IMR-90 (cell line): ENCODE measurements at regions not wholly inside any gene's neighbourhood (a gene's known extent, or its start where the extent isn't known, plus 50 kb on each side); places are given as distances from the start of the nearest gene placed in this dataset.

Source experiments
- ATAC-seq: fragments of 200-7000 bp; cut with Tn5 transposase; 2 replicates; pipeline ENCODE4 v1.9.1; 2020; ENCODE audit warnings: low read depth, mild to moderate bottlenecking, moderate library complexity
- BruUV-seq: library from RNA; stranded (reverse); fragments of 400-500 nt; replicated peaks from 2 replicates; lab custom pipeline; 2021; lab: Mats Ljungman, UMichigan
- CTCF ChIA-PET: fragments of 300-600 bp; formaldehyde crosslinking; extraction: SDS; loops from one replicate; lab custom pipeline; 2021; ENCODE audit warnings: antibody characterized with exemption; lab: Yijun Ruan, JAX
- POLR2A ChIA-PET: fragments of 300-600 bp; sonication (Branson Sonifier 250); formaldehyde crosslinking; loops from one replicate; lab custom pipeline; 2022; ENCODE audit warnings: antibody characterized with exemption; ENCODE audit not compliant: unreplicated experiment; lab: Charles Lee
- DNase-seq: peaks from one replicate; pipeline ENCODE4 v3.0.0; 2013
- H2AFZ ChIP-seq: replicated peaks from 2 replicates; pipeline ENCODE3; 2013; ENCODE audit warnings: low read length, mild to moderate bottlenecking; ENCODE audit not compliant: poor library complexity
- H2AK5ac ChIP-seq: 2 replicates; pipeline ENCODE4 v1.6.1; 2013; ENCODE audit warnings: low read depth, low read length, inconsistent platforms
- H2AK9ac ChIP-seq: replicated peaks from 2 replicates; pipeline ENCODE3; 2013; ENCODE audit warnings: mild to moderate bottlenecking, low read depth, low read length, moderate library complexity; ENCODE audit not compliant: poor library complexity
- H2BK120ac ChIP-seq: 2 replicates; pipeline ENCODE4 v1.6.1; 2013; ENCODE audit warnings: low read depth, low read length, inconsistent platforms
- H2BK15ac ChIP-seq: 3 replicates; pipeline ENCODE4 v1.6.1; 2013; ENCODE audit warnings: low read depth, low read length, inconsistent platforms
- H2BK20ac ChIP-seq: 2 replicates; pipeline ENCODE4 v1.6.1; 2013; ENCODE audit warnings: low read depth, mild to moderate bottlenecking, inconsistent platforms, low read length, moderate library complexity
- H2BK5ac ChIP-seq: 2 replicates; pipeline ENCODE4 v1.6.1; 2013; ENCODE audit warnings: mild to moderate bottlenecking, low read depth, low read length, inconsistent platforms; ENCODE audit not compliant: poor library complexity, severe bottlenecking
- H3K14ac ChIP-seq: replicated peaks from 2 replicates; pipeline ENCODE4 v1.6.1; 2013; ENCODE audit warnings: low read depth, low read length, inconsistent platforms
- H3K18ac ChIP-seq: 2 replicates; pipeline ENCODE4 v1.6.1; 2013; ENCODE audit warnings: low read depth, low read length, control low read depth
- H3K23ac ChIP-seq: 2 replicates; pipeline ENCODE4 v1.6.1; 2013; ENCODE audit warnings: low read depth, low read length, inconsistent platforms
- H3K27ac ChIP-seq: 2 replicates; pipeline ENCODE4 v1.5.1; 2013; ENCODE audit warnings: mild to moderate bottlenecking, control low read depth, low read length; ENCODE audit not compliant: insufficient read depth
- H3K27me3 ChIP-seq: 2 replicates; pipeline ENCODE4 v1.6.1; 2013; ENCODE audit warnings: low read length; ENCODE audit not compliant: control insufficient read depth, insufficient read depth
- H3K36me3 ChIP-seq: 2 replicates; pipeline ENCODE4 v1.6.1; 2013; ENCODE audit warnings: low read length, mixed read lengths; ENCODE audit not compliant: control insufficient read depth, insufficient read depth
- H3K4ac ChIP-seq: 2 replicates; pipeline ENCODE4 v1.6.1; 2013; ENCODE audit warnings: low read depth, low read length, inconsistent platforms
- H3K4me1 ChIP-seq: 2 replicates; pipeline ENCODE4 v1.6.1; 2013; ENCODE audit warnings: low read length, mixed read lengths; ENCODE audit not compliant: control insufficient read depth, insufficient read depth
- H3K4me2 ChIP-seq: 2 replicates; pipeline ENCODE4 v1.6.1; 2013; ENCODE audit warnings: low read depth, mild to moderate bottlenecking, control low read depth, low read length, moderate library complexity
- H3K4me3 ChIP-seq: 2 replicates; pipeline ENCODE4 v1.5.1; 2013; ENCODE audit warnings: low read depth, mild to moderate bottlenecking, control low read depth, low read length, moderate library complexity; ENCODE audit not compliant: insufficient read depth
- H3K56ac ChIP-seq: 2 replicates; pipeline ENCODE4 v1.6.1; 2013; ENCODE audit warnings: low read length, inconsistent platforms; ENCODE audit not compliant: insufficient read depth; ENCODE audit errors: extremely low read depth
- H3K79me1 ChIP-seq, 2 experiments: 2 replicates each; pipeline ENCODE4 v1.6.1; 2013; ENCODE audit warnings: low read length in 2 of 2, inconsistent platforms in 1 of 2, low read depth in 1 of 2
- H3K9ac ChIP-seq: 2 replicates; pipeline ENCODE4 v1.6.1; 2013; ENCODE audit warnings: low read depth, low read length, control low read depth
- H3K9me1 ChIP-seq: 2 replicates; pipeline ENCODE4 v1.6.1; 2013; ENCODE audit warnings: low read length, inconsistent platforms; ENCODE audit not compliant: insufficient read depth
- H3K9me3 ChIP-seq: 2 replicates; pipeline ENCODE4 v1.6.1; 2013; ENCODE audit warnings: low read length; ENCODE audit not compliant: control insufficient read depth, insufficient read depth
- H4K20me1 ChIP-seq: 2 replicates; pipeline ENCODE4 v1.6.1; 2013; ENCODE audit warnings: low read length, inconsistent platforms; ENCODE audit not compliant: insufficient read depth
- H4K5ac ChIP-seq: 2 replicates; pipeline ENCODE4 v1.6.1; 2013; ENCODE audit warnings: mild to moderate bottlenecking, low read depth, low read length, control low read depth
- H4K8ac ChIP-seq, 2 experiments: 2 replicates each; pipeline ENCODE4 v1.6.1; 2013; ENCODE audit warnings: low read depth in 2 of 2, low read length in 2 of 2, control low read depth in 1 of 2, inconsistent platforms in 1 of 2
- H4K91ac ChIP-seq: 2 replicates; pipeline ENCODE4 v1.6.1; 2013; ENCODE audit warnings: low read depth, low read length, inconsistent platforms; ENCODE audit not compliant: insufficient read depth
- FOS ChIP-seq: fragments of 150-350 bp; IDR thresholded peaks from 2 replicates; pipeline ENCODE4 v1.6.1; 2016; ENCODE audit warnings: low read depth, low read length
- RFX5 ChIP-seq: IDR thresholded peaks from 2 replicates; pipeline ENCODE4 v1.8.0; 2012; ENCODE audit warnings: low read depth, mild to moderate bottlenecking, low read length, moderate library complexity
- dilution Hi-C: fragments of 300-500 bp; cut with HindIII; formaldehyde crosslinking; loops from one replicate; pipeline ENCODE4 v1.14.3; 2018; ENCODE audit warnings: low sequenced_read_pairs; ENCODE audit not compliant: unreplicated experiment
- in situ Hi-C: fragments of 300-500 bp; cut with MboI; formaldehyde crosslinking; loops from 3 replicates; pipeline ENCODE4 v1.14.3; 2019; ENCODE audit warnings: low sequenced_read_pairs, inconsistent platforms, mixed read lengths
- intact Hi-C: fragments of 100-400 bp; cut with micrococcal nuclease; formaldehyde crosslinking; loops from 2 replicates; pipeline ENCODE4 v1.10.0; 2022

GRCh38 chr3:82410366-82410765 lies 648.9 kb upstream of the GBE1 start:
- TF ChIP-seq RFX5 (no peak), FOS (no peak)
- CTCF ChIA-PET: no interaction called here

More at GRCh38 chr3:82410366-82410765, 648.9 kb upstream of the GBE1 start:
- no peak overlapping the region for H3K27ac ChIP-seq
- no peak overlapping the region for H3K4me3 ChIP-seq
- no peak overlapping the region for H3K4me2 ChIP-seq
- no peak for ATAC-seq
- H2AK5ac ChIP-seq: no peak overlapping the region
- no peaks in the 10 kb centered on the region for H3K36me3 ChIP-seq
- no peak overlapping the region for H4K91ac ChIP-seq
- no peaks in the 10 kb centered on the region for H3K27me3 ChIP-seq
- no peak overlapping the region for H3K9ac ChIP-seq
- H3K4me1 ChIP-seq: no peaks in the 10 kb centered on the region
- no peak overlapping the region for H3K18ac ChIP-seq
- intact Hi-C loops: no loop called here
- no peak overlapping the region for H4K8ac ChIP-seq
- H2BK15ac ChIP-seq: no peak overlapping the region
- BruUV-seq: no TSS peak
- in situ Hi-C loops: no loop called here
- no peak overlapping the region for H2BK20ac ChIP-seq
- POLR2A ChIA-PET: no interaction called here
- no peak overlapping the region for H4K5ac ChIP-seq
- no peak overlapping the region for H2BK120ac ChIP-seq
- no peak overlapping the region for H3K23ac ChIP-seq
- no peak overlapping the region for H3K56ac ChIP-seq
- dilution Hi-C loops: no loop called here
- no peak overlapping the region for H2AFZ ChIP-seq
- no peak overlapping the region for H3K14ac ChIP-seq
- peaks cover 3% of the 10 kb centered on the region; the same call in 1 of the 2 replicates for H3K9me3 ChIP-seq
- no peaks in the 10 kb centered on the region for H3K9me1 ChIP-seq
- no peak overlapping the region for H2BK5ac ChIP-seq
- no peak overlapping the region for H3K4ac ChIP-seq
- no peaks in the 10 kb centered on the region for H3K79me1 ChIP-seq
- H4K20me1 ChIP-seq: no peaks in the 10 kb centered on the region
- no peak for DNase-seq
- no peak overlapping the region for H2AK9ac ChIP-seq
